ENCODE measurements at regions not wholly inside any gene's neighbourhood (a gene's known extent, or its start where the extent isn't known, plus 50 kb on each side); places are given as distances from the start of the nearest gene placed in this dataset.

- Histone ChIP-seq H3K79me2 (ENCODE audit: insufficient read depth, low read length) (no peaks in the 10 kb centered on the region), H3K4me1 (ENCODE audit: insufficient read depth, low read length) (no peaks in the 10 kb centered on the region), H3K9me3 (ENCODE audit: low read length) (no peaks in the 10 kb centered on the region), H3K36me3 (replicated peaks in 1 of 2; ENCODE audit: control insufficient read depth in 1 of 2, insufficient read depth in 2 of 2, low read length in 2 of 2) (no peaks in the 10 kb centered on the region), H4K20me1 (ENCODE audit: insufficient read depth, low read length) (no peaks in the 10 kb centered on the region), H3K9ac (ENCODE audit: insufficient read depth, low read depth, low read length) (no peak overlapping the region), H3K4me2 (ENCODE audit: low read depth, low read length) (no peak overlapping the region), H3K27me3 (ENCODE audit: control insufficient read depth in 1 of 2, insufficient read depth in 2 of 2, low read length in 2 of 2) (peaks cover 0 to 1% of the 10 kb centered on the region in 2 experiments; a peak in 1 of 5 replicates), H3K4me3 (replicated peaks in 1 of 3; ENCODE audit: insufficient read depth in 1 of 3, low read depth in 2 of 3, low read length in 3 of 3) (no peak overlapping the region), H2AFZ (ENCODE audit: low read length) (no peak overlapping the region), H3K27ac (ENCODE audit: extremely low read length, insufficient read depth, low read length) (no peak overlapping the region)
- DNase-seq (ENCODE audit: low spot score) (no peak), ATAC-seq (no peak), FAIRE-seq (no peak)
- WGBS (ENCODE audit: low lambda C conversion rate) = 28% methylated on average over 4 of the region's 7 CpGs
- CTCF ChIA-PET (ENCODE audit: low intra/inter-chr PET ratio, low total read pairs) = no interaction called here
- BruUV-seq (replicated peaks) = no TSS peak
- POLR2A ChIA-PET = no interaction called here
- intact Hi-C loops (cut with micrococcal nuclease; ENCODE audit: unreplicated experiment) (no loop called here), in situ Hi-C loops (cut with HindIII; ENCODE audit: extremely low pct_ligation_motif_present, low pct_unique_long_range_greater_than_20kb) (no loop called here)
- TF ChIP-seq ZBTB20 (CRISPR knock-in tag; IDR thresholded peaks at IDR 0.05; ENCODE audit: borderline replicate concordance, low read depth) = no peak
- TF ChIP-seq TAF1 (CRISPR knock-in tag; IDR thresholded peaks at IDR 0.05) = no peak
- no peak for TF ChIP-seq HOMEZ (CRISPR knock-in tag; IDR thresholded peaks at IDR 0.05; ENCODE audit: low read depth)
- no peak for TF ChIP-seq ATF5 (CRISPR knock-in tag; IDR thresholded peaks at IDR 0.05; ENCODE audit: low read depth)
- TF ChIP-seq SCMH1 (CRISPR knock-in tag; IDR thresholded peaks at IDR 0.05; ENCODE audit: borderline replicate concordance) = no peak
- TF ChIP-seq ZNF503 (CRISPR knock-in tag; IDR thresholded peaks at IDR 0.05) = no peak
- TF ChIP-seq ZNF879 (CRISPR knock-in tag; IDR thresholded peaks at IDR 0.05) = no peak
- no peak for TF ChIP-seq TOPORS (CRISPR knock-in tag; IDR thresholded peaks at IDR 0.05)
- no peak for TF ChIP-seq ZNF572 (CRISPR knock-in tag; IDR thresholded peaks at IDR 0.05)
- TF ChIP-seq ESRRA (CRISPR knock-in tag; IDR thresholded peaks at IDR 0.05; ENCODE audit: low read depth) = no peak
- no peak for TF ChIP-seq SALL1 (CRISPR knock-in tag; IDR thresholded peaks at IDR 0.05)
- TF ChIP-seq ZNF513 (CRISPR knock-in tag; conservative IDR thresholded peaks at IDR 0.05) = no peak
- no peak for TF ChIP-seq DBP (CRISPR knock-in tag; IDR thresholded peaks at IDR 0.05; ENCODE audit: not compliant biosample characterization)
- no peak for TF ChIP-seq LCORL (IDR thresholded peaks at IDR 0.05)
- TF ChIP-seq LCORL (CRISPR knock-in tag; IDR thresholded peaks at IDR 0.05) = no peak
- no peak for TF ChIP-seq ZNF138 (CRISPR knock-in tag; IDR thresholded peaks at IDR 0.05; ENCODE audit: low read depth)
- TF ChIP-seq ZNF263 (CRISPR knock-in tag; IDR thresholded peaks at IDR 0.05) = no peak
- TF ChIP-seq ZNF546 (CRISPR knock-in tag; conservative IDR thresholded peaks at IDR 0.05) = no peak
Measured at GRCh38 chrX:110454336-110454735, 95.7 kb downstream of the RTL9 start.

Measured in HepG2 (cell line).